ENCODE measurements at regions not wholly inside any gene's neighbourhood (a gene's known extent, or its start where the extent isn't known, plus 50 kb on each side); places are given as distances from the start of the nearest gene placed in this dataset.

- no peak for TF ChIP-seq CTCF (IDR thresholded peaks at IDR 0.05)
- no peak for DNase-seq
Observed at GRCh38 chr22:47371263-47372090, 609.0 kb downstream of the TBC1D22A start.

GRCh38 chr22:47370448-47371262 lies 608.2 kb downstream of the TBC1D22A start:
- WGBS (ENCODE audit: insufficient coverage): 80% methylated on average over 18 of the region's 18 CpGs
- Histone ChIP-seq H3K4me3 (ENCODE audit: low read length) (no peak overlapping the region), H3K9me3 (ENCODE audit: control insufficient read depth, insufficient read depth, low read length) (no peaks in the 10 kb centered on the region), H3K36me3 (ENCODE audit: control insufficient read depth, insufficient read depth, low read length) (no peaks in the 10 kb centered on the region), H3K4me1 (ENCODE audit: control insufficient read depth, insufficient read depth, low read length) (no peaks in the 10 kb centered on the region), H3K27ac (ENCODE audit: low read length) (no peak overlapping the region), H3K27me3 (ENCODE audit: control insufficient read depth, insufficient read depth, low read length) (no peaks in the 10 kb centered on the region)
- intact Hi-C loops (cut with micrococcal nuclease): no loop called here
- Mint-ChIP-seq H3K27me3 (ENCODE audit: low read depth in 2 of 2) (peaks cover 11 to 15% of the 10 kb centered on the region in 2 donors), H3K9me3 (no peaks in the 10 kb centered on the region), H3K4me3 (no peak overlapping the region), H3K27ac (no peak overlapping the region), H3K4me1 (no peaks in the 10 kb centered on the region), H3K36me3 (no peaks in the 10 kb centered on the region)
- no peak for ATAC-seq
- TF ChIP-seq CTCF (IDR thresholded peaks at IDR 0.05): no peak
- no peak for DNase-seq

More at GRCh38 chr22:47371263-47372090, 609.0 kb downstream of the TBC1D22A start:
- Histone ChIP-seq H3K9me3 (ENCODE audit: control insufficient read depth, insufficient read depth, low read length) (no peaks in the 10 kb centered on the region), H3K4me3 (ENCODE audit: low read length) (no peak overlapping the region), H3K27ac (ENCODE audit: low read length) (no peak overlapping the region), H3K4me1 (ENCODE audit: control insufficient read depth, insufficient read depth, low read length) (no peaks in the 10 kb centered on the region), H3K36me3 (ENCODE audit: control insufficient read depth, insufficient read depth, low read length) (no peaks in the 10 kb centered on the region), H3K27me3 (ENCODE audit: control insufficient read depth, insufficient read depth, low read length) (no peaks in the 10 kb centered on the region)
- no peak overlapping the region for H3K27ac Mint-ChIP-seq
- intact Hi-C loops (cut with micrococcal nuclease): no loop called here
- no peaks in the 10 kb centered on the region for H3K9me3 Mint-ChIP-seq
- peaks cover 7 to 10% of the 10 kb centered on the region in 2 donors for H3K27me3 Mint-ChIP-seq (ENCODE audit: low read depth in 2 of 2)
- no peak overlapping the region for H3K4me3 Mint-ChIP-seq
- WGBS (ENCODE audit: insufficient coverage): 80% methylated on average over 15 of the region's 15 CpGs
- no peaks in the 10 kb centered on the region for H3K4me1 Mint-ChIP-seq
- H3K36me3 Mint-ChIP-seq: no peaks in the 10 kb centered on the region
- ATAC-seq: no peak

GRCh38 chr22:47369431-47370015 lies 607.1 kb downstream of the TBC1D22A start:
- ATAC-seq (no peak), DNase-seq (no peak)

More at GRCh38 chr22:47369431-47370015, 607.1 kb downstream of the TBC1D22A start:
- no peak overlapping the region for H3K27ac ChIP-seq (ENCODE audit: low read length)
- H3K27me3 ChIP-seq (ENCODE audit: control insufficient read depth, insufficient read depth, low read length): no peaks in the 10 kb centered on the region
- H3K36me3 Mint-ChIP-seq: no peaks in the 10 kb centered on the region
- 66% methylated on average over 6 of the region's 6 CpGs for WGBS (ENCODE audit: insufficient coverage)
- H3K4me3 Mint-ChIP-seq: no peak overlapping the region
- H3K9me3 Mint-ChIP-seq: no peaks in the 10 kb centered on the region
- intact Hi-C loops (cut with micrococcal nuclease): no loop called here
- H3K36me3 ChIP-seq (ENCODE audit: control insufficient read depth, insufficient read depth, low read length): no peaks in the 10 kb centered on the region
- H3K4me3 ChIP-seq (ENCODE audit: low read length): no peak overlapping the region
- H3K27me3 Mint-ChIP-seq (ENCODE audit: low read depth in 2 of 2): peaks cover 11 to 15% of the 10 kb centered on the region in 2 donors
- H3K27ac Mint-ChIP-seq: no peak overlapping the region
- no peaks in the 10 kb centered on the region for H3K4me1 ChIP-seq (ENCODE audit: control insufficient read depth, insufficient read depth, low read length)
- no peaks in the 10 kb centered on the region for H3K9me3 ChIP-seq (ENCODE audit: control insufficient read depth, insufficient read depth, low read length)
- H3K4me1 Mint-ChIP-seq: no peaks in the 10 kb centered on the region
- no peak for TF ChIP-seq CTCF (IDR thresholded peaks at IDR 0.05)
